Hematopoietic multipotent progenitor cell (in vitro differentiated cells): ENCODE measurements at regions not wholly inside any gene's neighbourhood (a gene's known extent, or its start where the extent isn't known, plus 50 kb on each side); places are given as distances from the start of the nearest gene placed in this dataset.
"Not testable (repeated sequence)": the region's sequence is repeated elsewhere in the genome, so short reads cannot be mapped to it uniquely, and the experiment has no call there.

Experiments
- DNase-seq, 3 donors: peaks; one replicate each; pipeline ENCODE4 v3.0.0-alpha.2; 2011 to 2015; ENCODE audit warnings: low read depth in 2 of 3, low spot score in 2 of 3

- no peak for DNase-seq
Measured at GRCh38 chr2:118577202-118577601, 270.2 kb downstream of the EN1 start.

- DNase-seq, result no peak
Measured at GRCh38 chr2:118576109-118576855, 271.2 kb downstream of the EN1 start.

- DNase-seq, result not testable (repeated sequence)
Measured at GRCh38 chr2:118572380-118572779, 275.1 kb downstream of the EN1 start.

GRCh38 chr2:118569876-118570535 lies 277.4 kb downstream of the EN1 start:
- no peak for DNase-seq

- no peak for DNase-seq
Measured at GRCh38 chr2:118568700-118569099, 278.7 kb downstream of the EN1 start.

GRCh38 chr2:118565786-118566540 lies 281.5 kb downstream of the EN1 start:
- no peak for DNase-seq

GRCh38 chr2:118565301-118565700 lies 282.1 kb downstream of the EN1 start:
- DNase-seq, result no peak

- no peak for DNase-seq
Measured at GRCh38 chr2:118562144-118562543, 285.3 kb downstream of the EN1 start.

- no peak for DNase-seq
Measured at GRCh38 chr2:118558846-118559245, 288.6 kb downstream of the EN1 start.

- no peak for DNase-seq
Measured at GRCh38 chr2:118557791-118558190, 289.7 kb downstream of the EN1 start.

- no peak for DNase-seq
Measured at GRCh38 chr2:118557016-118557415, 290.4 kb downstream of the EN1 start.

- DNase-seq, result no peak
Measured at GRCh38 chr2:118554616-118555015, 292.8 kb downstream of the EN1 start.

GRCh38 chr2:118549503-118549902 lies 297.9 kb downstream of the EN1 start:
- no peak for DNase-seq

- DNase-seq, result no peak
Measured at GRCh38 chr2:118548880-118549488, 298.5 kb downstream of the EN1 start.

- peak in 1 of 3 donors; percentile 16 for DNase-seq
Measured at GRCh38 chr2:118539290-118539689, 308.2 kb downstream of the EN1 start.

- no peak for DNase-seq
Measured at GRCh38 chr2:118536306-118536705, 311.1 kb downstream of the EN1 start.

- no peak for DNase-seq
Measured at GRCh38 chr2:118535818-118536212, 311.6 kb downstream of the EN1 start.

- no peak for DNase-seq
Measured at GRCh38 chr2:118535171-118535817, 312.2 kb downstream of the EN1 start.

GRCh38 chr2:118530976-118531375 lies 316.5 kb downstream of the EN1 start:
- DNase-seq, result no peak

- DNase-seq, result no peak
Measured at GRCh38 chr2:118529908-118530599, 317.4 kb downstream of the EN1 start.
